ENCODE measurements at regions not wholly inside any gene's neighbourhood (a gene's known extent, or its start where the extent isn't known, plus 50 kb on each side); places are given as distances from the start of the nearest gene placed in this dataset.

DNA sequence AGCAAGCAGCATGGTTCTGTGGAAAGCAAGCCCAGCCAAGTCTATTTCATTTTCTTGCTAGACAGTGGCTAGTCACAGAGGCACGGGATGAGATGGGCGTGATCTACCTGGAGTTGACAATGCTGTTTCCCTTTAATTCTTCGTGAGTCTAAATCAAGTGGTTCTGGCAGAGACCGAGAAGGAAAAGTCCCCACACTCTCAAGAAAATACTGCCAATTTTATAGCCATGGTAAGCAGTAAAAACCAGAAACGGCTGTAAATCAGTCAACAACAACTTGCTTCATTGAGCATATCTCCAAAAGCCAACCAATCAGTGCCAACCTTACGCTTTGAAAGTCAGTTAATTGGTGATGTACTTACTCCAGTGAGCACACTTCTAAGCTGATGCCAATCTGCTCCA, 223.4 kb downstream of the SEC23IP start:
- H3K4me3 ChIP-seq: no peak overlapping the region
- no peak overlapping the region for H3K9ac ChIP-seq

GRCh38 chr10:120121768-120122167, 229.2 kb downstream of the SEC23IP start:
- Histone ChIP-seq H3K9ac (no peak overlapping the region), H3K27me3 (no peaks in the 10 kb centered on the region), H4K20me1 (no peaks in the 10 kb centered on the region), H3K4me3 (no peak overlapping the region), H3K36me3 (no peaks in the 10 kb centered on the region), H3K4me1 (no peaks in the 10 kb centered on the region), H3K27ac (no peak overlapping the region), H3K4me2 (no peak overlapping the region), H3K9me3 (replicated peaks in 1 of 11) (0 out of 22 replicates have a peak, but pooled peaks cover 0 to 10% (median 0%) of the 10 kb centered on the region in 11 experiments)
- no peak for TF ChIP-seq Cebpa-rat (IDR thresholded peaks at IDR 0.05)

More for the DNA sequence above, 223.4 kb downstream of the SEC23IP start:
- no peak for TF ChIP-seq Cebpa-rat (IDR thresholded peaks at IDR 0.05)
- H3K9me3 ChIP-seq (replicated peaks in 1 of 11): 0 out of 22 replicates have a peak, but pooled peaks cover 0 to 10% (median 0%) of the 10 kb centered on the region in 11 experiments
- H4K20me1 ChIP-seq: no peaks in the 10 kb centered on the region
- H3K36me3 ChIP-seq: no peaks in the 10 kb centered on the region
- no peak overlapping the region for H3K4me2 ChIP-seq
- no peaks in the 10 kb centered on the region for H3K27me3 ChIP-seq
- no peaks in the 10 kb centered on the region for H3K4me1 ChIP-seq
- no peak overlapping the region for H3K27ac ChIP-seq

DNA sequence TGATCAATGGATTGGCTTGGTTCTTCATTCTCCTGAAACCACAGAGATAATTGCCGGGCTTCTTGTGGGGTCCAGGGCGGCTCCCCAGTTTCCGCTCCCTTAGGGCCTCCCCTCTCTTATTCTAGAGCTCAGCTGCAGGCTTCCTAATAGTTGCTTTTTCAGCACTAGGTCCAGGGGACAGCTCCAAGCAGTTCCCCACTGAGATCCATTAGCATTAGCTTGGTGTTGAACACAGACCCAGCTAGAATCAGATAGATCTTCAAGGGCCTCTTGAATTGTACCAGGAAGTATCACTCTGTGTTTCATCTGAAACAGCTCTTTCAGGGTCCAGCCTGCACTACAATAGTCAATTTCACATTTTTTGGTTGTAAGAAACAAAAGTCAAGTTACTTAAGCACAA, 238.7 kb downstream of the SEC23IP start:
- no peaks in the 10 kb centered on the region for H3K27me3 ChIP-seq
- H3K4me2 ChIP-seq: no peak overlapping the region
- no peak overlapping the region for H3K4me3 ChIP-seq
- H3K4me1 ChIP-seq: no peaks in the 10 kb centered on the region
- H3K27ac ChIP-seq: no peak overlapping the region
- TF ChIP-seq Cebpa-rat (IDR thresholded peaks at IDR 0.05): no peak
- no peaks in the 10 kb centered on the region; a peak in 1 of 22 replicates for H3K9me3 ChIP-seq (replicated peaks in 1 of 11)
- no peak overlapping the region for H3K9ac ChIP-seq
- no peaks in the 10 kb centered on the region for H4K20me1 ChIP-seq
- H3K36me3 ChIP-seq: no peaks in the 10 kb centered on the region

- no peaks in the 10 kb centered on the region for H4K20me1 ChIP-seq
- no peaks in the 10 kb centered on the region for H3K27me3 ChIP-seq
- no peak overlapping the region for H3K4me2 ChIP-seq
- no peak overlapping the region for H3K27ac ChIP-seq
- H3K4me1 ChIP-seq: no peaks in the 10 kb centered on the region
- no peak overlapping the region for H3K4me3 ChIP-seq
- H3K36me3 ChIP-seq: no peaks in the 10 kb centered on the region
- no peak for TF ChIP-seq Cebpa-rat (IDR thresholded peaks at IDR 0.05)
- no peak overlapping the region for H3K9ac ChIP-seq
- H3K9me3 ChIP-seq (replicated peaks in 1 of 11): no peaks in the 10 kb centered on the region; a peak in 1 of 22 replicates
Observed at GRCh38 chr10:120132811-120133210, 240.3 kb downstream of the SEC23IP start.

GRCh38 chr10:120138689-120139088, 246.2 kb downstream of the SEC23IP start:
- H3K36me3 ChIP-seq: no peaks in the 10 kb centered on the region
- H3K4me1 ChIP-seq: no peaks in the 10 kb centered on the region
- H3K27me3 ChIP-seq: no peaks in the 10 kb centered on the region
- H3K27ac ChIP-seq: no peak overlapping the region
- no peak overlapping the region for H3K4me3 ChIP-seq
- no peak overlapping the region for H3K4me2 ChIP-seq
- H3K9me3 ChIP-seq (replicated peaks in 1 of 11): no peaks in the 10 kb centered on the region
- TF ChIP-seq Cebpa-rat (IDR thresholded peaks at IDR 0.05): no peak
- H3K9ac ChIP-seq: no peak overlapping the region
- H4K20me1 ChIP-seq: no peaks in the 10 kb centered on the region

- Histone ChIP-seq H3K27ac (no peak overlapping the region), H3K9ac (no peak overlapping the region), H3K4me2 (no peak overlapping the region; a peak in 1 of 22 replicates), H3K4me3 (no peak overlapping the region), H3K36me3 (no peaks in the 10 kb centered on the region), H3K9me3 (replicated peaks in 1 of 11) (no peaks in the 10 kb centered on the region), H3K4me1 (no peaks in the 10 kb centered on the region; a peak in 1 of 20 replicates), H3K27me3 (no peaks in the 10 kb centered on the region), H4K20me1 (no peaks in the 10 kb centered on the region)
- TF ChIP-seq Cebpa-rat (IDR thresholded peaks at IDR 0.05): no peak
Observed at GRCh38 chr10:120145107-120145506, 252.6 kb downstream of the SEC23IP start.

GRCh38 chr10:120156614-120157274, 264.2 kb downstream of the SEC23IP start:
- no peak overlapping the region for H3K27ac ChIP-seq
- no peaks in the 10 kb centered on the region for H3K4me1 ChIP-seq

DNA sequence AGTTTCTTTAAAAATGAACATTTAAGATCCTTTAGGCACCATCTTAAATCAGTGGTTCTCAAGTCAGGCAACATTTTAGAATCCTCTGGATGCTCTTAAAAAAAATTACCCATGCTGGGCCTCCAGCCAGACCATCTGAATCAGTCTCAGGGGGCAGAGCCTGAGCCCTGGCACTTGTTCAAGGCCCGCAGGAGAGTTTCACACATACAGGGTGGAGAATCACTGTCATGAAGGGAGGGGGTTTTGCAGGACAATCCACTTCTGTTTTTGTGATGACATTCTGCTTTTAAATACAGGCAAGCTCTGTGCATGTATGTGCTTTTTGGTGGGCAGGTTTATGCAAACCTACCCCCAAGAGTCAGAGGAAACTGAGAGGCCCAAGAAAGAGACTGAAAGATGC, 268.6 kb downstream of the SEC23IP start:
- no peak overlapping the region for H3K9ac ChIP-seq
- H3K4me3 ChIP-seq: no peak overlapping the region

More at GRCh38 chr10:120156614-120157274, 264.2 kb downstream of the SEC23IP start:
- H3K27me3 ChIP-seq: no peaks in the 10 kb centered on the region
- H3K36me3 ChIP-seq: no peaks in the 10 kb centered on the region
- no peak overlapping the region for H3K9ac ChIP-seq
- no peaks in the 10 kb centered on the region for H4K20me1 ChIP-seq
- H3K4me3 ChIP-seq: no peak overlapping the region
- no peak for TF ChIP-seq Cebpa-rat (IDR thresholded peaks at IDR 0.05)
- peaks cover 0 to 10% (median 0%) of the 10 kb centered on the region in 11 experiments; a peak in 4 of 22 replicates for H3K9me3 ChIP-seq (replicated peaks in 1 of 11)
- H3K4me2 ChIP-seq: no peak overlapping the region

DNA sequence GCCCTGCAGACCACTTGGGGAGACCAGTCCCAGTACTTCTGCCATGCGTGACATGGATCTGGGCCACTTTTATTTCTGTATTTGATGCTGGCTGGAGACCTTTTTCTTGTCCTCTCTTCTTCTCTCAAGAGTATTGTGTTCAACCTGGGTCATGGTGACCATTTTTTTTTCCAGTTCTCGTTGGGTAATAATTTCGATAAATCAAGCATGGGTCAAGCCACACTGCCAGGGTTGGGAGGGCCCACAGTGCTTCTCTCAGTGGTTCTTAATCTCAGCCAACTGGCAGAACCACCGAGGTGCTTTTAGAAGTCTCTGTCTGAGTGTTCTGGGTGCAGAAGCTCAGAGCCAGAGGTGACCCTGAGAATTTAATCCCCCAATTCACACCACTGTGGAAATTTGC, 269.9 kb downstream of the SEC23IP start:
- H3K9ac ChIP-seq: no peak overlapping the region
- H3K4me3 ChIP-seq: no peak overlapping the region
- H3K4me2 ChIP-seq: no peak overlapping the region
- no peak overlapping the region for H3K27ac ChIP-seq
- TF ChIP-seq Cebpa-rat (IDR thresholded peaks at IDR 0.05): no peak
- no peaks in the 10 kb centered on the region for H4K20me1 ChIP-seq
- H3K4me1 ChIP-seq: no peaks in the 10 kb centered on the region
- no peaks in the 10 kb centered on the region for H3K27me3 ChIP-seq
- H3K36me3 ChIP-seq: no peaks in the 10 kb centered on the region
- no peaks in the 10 kb centered on the region for H3K9me3 ChIP-seq (replicated peaks in 1 of 11)

More for the DNA sequence above, 268.6 kb downstream of the SEC23IP start:
- H3K27me3 ChIP-seq: no peaks in the 10 kb centered on the region
- no peak overlapping the region for H3K27ac ChIP-seq
- no peaks in the 10 kb centered on the region for H3K4me1 ChIP-seq
- H3K36me3 ChIP-seq: no peaks in the 10 kb centered on the region
- TF ChIP-seq Cebpa-rat (IDR thresholded peaks at IDR 0.05): no peak
- no peaks in the 10 kb centered on the region for H4K20me1 ChIP-seq
- no peak overlapping the region for H3K4me2 ChIP-seq
- no peaks in the 10 kb centered on the region for H3K9me3 ChIP-seq (replicated peaks in 1 of 11)

GRCh38 chr10:120172356-120172755, 279.8 kb downstream of the SEC23IP start:
- no peak overlapping the region for H3K4me2 ChIP-seq
- no peak overlapping the region for H3K4me3 ChIP-seq
- H3K4me1 ChIP-seq: no peaks in the 10 kb centered on the region
- no peaks in the 10 kb centered on the region for H3K36me3 ChIP-seq
- H4K20me1 ChIP-seq: no peaks in the 10 kb centered on the region
- H3K9ac ChIP-seq: no peak overlapping the region
- H3K9me3 ChIP-seq (replicated peaks in 1 of 11): no peaks in the 10 kb centered on the region
- TF ChIP-seq Cebpa-rat (IDR thresholded peaks at IDR 0.05): no peak
- no peak overlapping the region for H3K27ac ChIP-seq
- H3K27me3 ChIP-seq: no peaks in the 10 kb centered on the region
